BJ (cell line): ENCODE measurements at regions not wholly inside any gene's neighbourhood (a gene's known extent, or its start where the extent isn't known, plus 50 kb on each side); places are given as distances from the start of the nearest gene placed in this dataset.

Experiments used
- CTCF ChIA-PET: fragments of 350-600 bp; formaldehyde crosslinking; extraction: SDS; loops from one replicate; lab custom pipeline; 2021; ENCODE audit warnings: antibody characterized with exemption, inconsistent platforms; lab: Yijun Ruan, JAX
- POLR2A ChIA-PET: fragments of 300-600 bp; sonication (Branson Sonifier 250); formaldehyde crosslinking; extraction: SDS; loops from one replicate; lab custom pipeline; 2021; ENCODE audit warnings: antibody characterized with exemption; lab: Charles Lee
- DNase-seq: peaks from one replicate; pipeline ENCODE4 v3.0.0-alpha.2; 2011; ENCODE audit warnings: low read depth
- H3K27me3 ChIP-seq: 2 replicates; pipeline ENCODE4 v1.6.0; 2011; ENCODE audit warnings: low read length; ENCODE audit not compliant: control insufficient read depth, insufficient read depth
- H3K36me3 ChIP-seq: 2 replicates; pipeline ENCODE4 v1.5.1; 2011; ENCODE audit warnings: low read length; ENCODE audit not compliant: control insufficient read depth, insufficient read depth
- H3K4me3 ChIP-seq: 2 replicates; pipeline ENCODE4 v1.5.1; 2011; ENCODE audit warnings: low read depth, mild to moderate bottlenecking, control low read depth, low read length
- TF ChIP-seq, protein P1 (sequence below): IDR thresholded peaks from 2 replicates; pipeline ENCODE4 v1.5.1; 2011; ENCODE audit warnings: low read depth, mild to moderate bottlenecking, control low read depth, inconsistent platforms, low read length, moderate library complexity; ENCODE audit not compliant: insufficient read depth

DNA sequence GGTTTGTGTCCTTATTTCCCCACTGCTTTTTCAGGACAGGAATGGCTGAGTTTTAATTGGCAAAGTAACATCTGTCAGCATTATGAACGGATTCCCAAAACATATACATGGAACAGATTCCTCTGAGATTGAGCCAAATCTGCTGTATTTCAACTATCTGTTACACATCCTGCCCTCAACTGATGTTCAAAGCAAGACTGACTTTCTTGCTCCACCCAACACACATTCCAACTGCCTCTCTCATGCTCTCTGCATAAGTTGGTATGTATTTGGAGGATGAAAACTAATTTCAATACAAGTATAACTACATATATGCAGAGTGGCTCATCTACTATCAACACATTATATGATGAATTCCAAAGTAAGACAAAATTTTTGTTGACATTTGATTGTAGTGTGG lies 342.2 kb downstream of the GATA3 start:
- DNase-seq = no peak
- H3K36me3 ChIP-seq = no peaks in the 10 kb centered on the region
- CTCF ChIA-PET = no interaction called here
- POLR2A ChIA-PET = no interaction called here
- H3K27me3 ChIP-seq = no peaks in the 10 kb centered on the region
- no peak overlapping the region for H3K4me3 ChIP-seq
- TF ChIP-seq, protein P1, sequence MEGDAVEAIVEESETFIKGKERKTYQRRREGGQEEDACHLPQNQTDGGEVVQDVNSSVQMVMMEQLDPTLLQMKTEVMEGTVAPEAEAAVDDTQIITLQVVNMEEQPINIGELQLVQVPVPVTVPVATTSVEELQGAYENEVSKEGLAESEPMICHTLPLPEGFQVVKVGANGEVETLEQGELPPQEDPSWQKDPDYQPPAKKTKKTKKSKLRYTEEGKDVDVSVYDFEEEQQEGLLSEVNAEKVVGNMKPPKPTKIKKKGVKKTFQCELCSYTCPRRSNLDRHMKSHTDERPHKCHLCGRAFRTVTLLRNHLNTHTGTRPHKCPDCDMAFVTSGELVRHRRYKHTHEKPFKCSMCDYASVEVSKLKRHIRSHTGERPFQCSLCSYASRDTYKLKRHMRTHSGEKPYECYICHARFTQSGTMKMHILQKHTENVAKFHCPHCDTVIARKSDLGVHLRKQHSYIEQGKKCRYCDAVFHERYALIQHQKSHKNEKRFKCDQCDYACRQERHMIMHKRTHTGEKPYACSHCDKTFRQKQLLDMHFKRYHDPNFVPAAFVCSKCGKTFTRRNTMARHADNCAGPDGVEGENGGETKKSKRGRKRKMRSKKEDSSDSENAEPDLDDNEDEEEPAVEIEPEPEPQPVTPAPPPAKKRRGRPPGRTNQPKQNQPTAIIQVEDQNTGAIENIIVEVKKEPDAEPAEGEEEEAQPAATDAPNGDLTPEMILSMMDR = no peak

GRCh38 chr10:8398771-8399170 lies 344.3 kb downstream of the GATA3 start:
- ChIA-PET CTCF (no interaction called here), POLR2A (no interaction called here)
- TF ChIP-seq, protein P1 = no peak
- DNase-seq = no peak
- Histone ChIP-seq H3K36me3 (no peaks in the 10 kb centered on the region), H3K4me3 (no peak overlapping the region), H3K27me3 (no peaks in the 10 kb centered on the region)

DNA sequence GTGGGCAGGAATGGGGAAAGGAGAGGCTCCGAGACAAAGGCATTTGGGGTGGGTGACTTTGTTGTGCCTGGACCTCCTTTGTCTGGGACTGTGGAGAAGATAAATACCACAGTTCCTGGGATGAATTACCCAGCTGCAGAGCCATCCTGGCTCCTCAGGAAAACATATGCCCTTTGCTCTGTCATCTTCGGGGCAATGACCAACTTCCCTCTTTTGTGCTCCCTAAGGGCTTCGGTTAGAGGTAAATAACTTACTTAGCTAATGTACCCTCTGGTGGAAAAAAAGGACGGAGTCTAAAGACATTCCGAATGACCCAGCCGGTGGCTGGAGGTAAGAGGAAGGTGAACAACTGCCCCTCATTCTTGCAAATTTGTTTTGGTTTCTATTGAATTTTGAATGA lies 345.7 kb downstream of the GATA3 start:
- TF ChIP-seq, protein P1 = no peak
- H3K4me3 ChIP-seq = no peak overlapping the region
- CTCF ChIA-PET = no interaction called here
- no peak for DNase-seq
- POLR2A ChIA-PET = no interaction called here
- H3K27me3 ChIP-seq = no peaks in the 10 kb centered on the region
- no peaks in the 10 kb centered on the region for H3K36me3 ChIP-seq

GRCh38 chr10:8400892-8401291 lies 346.4 kb downstream of the GATA3 start:
- POLR2A ChIA-PET = no interaction called here
- no peak for DNase-seq
- CTCF ChIA-PET = no interaction called here
- H3K36me3 ChIP-seq = no peaks in the 10 kb centered on the region
- H3K27me3 ChIP-seq = no peaks in the 10 kb centered on the region
- TF ChIP-seq, protein P1 = no peak
- H3K4me3 ChIP-seq = no peak overlapping the region

DNA sequence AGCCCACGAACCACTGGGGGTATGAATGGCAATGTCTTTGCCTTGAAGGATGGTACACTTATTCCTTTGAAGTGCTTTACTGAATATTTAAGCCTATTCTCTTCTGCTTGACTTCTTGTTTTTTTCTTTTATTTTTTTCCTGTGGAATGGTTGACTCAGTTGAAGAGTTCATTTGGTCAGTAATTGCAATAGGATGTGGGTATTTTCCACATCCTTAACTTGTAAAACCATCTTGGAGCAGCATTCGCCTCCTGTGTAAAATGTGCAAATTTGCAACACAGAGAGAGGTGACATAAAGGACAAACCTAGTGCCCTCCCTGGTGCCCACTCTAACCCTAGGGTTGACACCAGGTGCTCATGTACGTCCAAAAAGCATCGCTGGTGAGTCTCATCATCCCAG lies 347.0 kb downstream of the GATA3 start:
- TF ChIP-seq, protein P1 = no peak
- no peak for DNase-seq
- Histone ChIP-seq H3K4me3 (no peak overlapping the region), H3K27me3 (no peaks in the 10 kb centered on the region), H3K36me3 (no peaks in the 10 kb centered on the region)
- CTCF ChIA-PET = no interaction called here
- POLR2A ChIA-PET = no interaction called here
